Pancreas (tissue), 10 donors: ENCODE measurements at regions not wholly inside any gene's neighbourhood (a gene's known extent, or its start where the extent isn't known, plus 50 kb on each side); places are given as distances from the start of the nearest gene placed in this dataset.
"Not testable (repeated sequence)": the region's sequence is repeated elsewhere in the genome, so short reads cannot be mapped to it uniquely, and the experiment has no call there.

ENCODE experiments used
- ATAC-seq, 4 donors: fragments of 200-7000 bp; cut with Tn5 transposase; one replicate each; pipeline versions ENCODE4 v1.8.0 to v1.9.1; 2020; ENCODE audit warnings: mild to moderate bottlenecking in 4 of 4, moderate library complexity in 4 of 4
- DNase-seq, 6 donors: peaks; one replicate each; pipeline ENCODE4 v3.0.0-alpha.2; 2020
- FAIRE-seq: peaks from 2 replicates; lab custom pipeline; 2012; peaks lifted over from hg19 to GRCh38; lab: Jason Lieb, UNC
- H3K27ac ChIP-seq, 4 donors: fragments of 200-600 bp; sonication (generic); 1 replicate in 3 of 4; 2 replicates in 1 of 4; pipeline versions ENCODE4 v1.5.0 to v1.8.0; 2020
- H3K27me3 ChIP-seq, 4 donors: fragments of 200-600 bp; one replicate each; pipeline ENCODE4 v1.8.0; 2021
- H3K36me3 ChIP-seq, 3 donors: fragments of 200-600 bp; sonication (generic) in 1 of 3; one replicate each; pipeline versions ENCODE4 v1.5.0 to v1.8.0; 2020 to 2021
- H3K4me1 ChIP-seq, 3 donors: fragments of 200-600 bp; one replicate each; pipeline ENCODE4 v1.8.0; 2021
- H3K4me3 ChIP-seq, 4 donors: fragments of 200-600 bp; sonication (generic) in 2 of 4; one replicate each; pipeline versions ENCODE4 v1.5.0 to v1.8.0; 2020 to 2021
- H3K9me3 ChIP-seq, 4 donors: fragments of 200-600 bp; one replicate each; pipeline ENCODE4 v1.8.0; 2021
- CTCF ChIP-seq, 4 donors: fragments of 200-600 bp; sonication (generic) in 3 of 4; IDR thresholded peaks; one replicate each; pipeline versions ENCODE4 v1.5.0 to v1.8.0; 2021; ENCODE audit warnings: antibody characterized with exemption in 4 of 4
- WGBS, 2 donors: extraction: QIAGEN DNeasy Blood & Tissue Kit; methylation state at CpG; one replicate each; pipeline ENCODE4 v1.1.7; 2013; 5-methylcytosine and 5-hydroxymethylcytosine counted together
- intact Hi-C, 3 donors: fragments of 100-400 bp; cut with DNase I; formaldehyde crosslinking; loops; one replicate each; pipeline versions ENCODE4 v1.11.1 to v1.14.2; 2022
- donor health status: healthy with polysubstance abuse.
- donor health status: DM: no; HTN: no; CAD: no; lungs with moderate emphysema.
- donor health status: DM: no; HTN: no; CAD: no.
- donor health status: control.
- donor health status: control.
- donor health status: Bipolar disorder and iron deficiency.
- donor health status: DM: yes; HTN: yes; CAD: no.
- donor health status: DM: no; HTN: no; CAD: no.
- donor health status: DM: no; HTN: no; CAD: no.
- donor health status: DM: yes; HTN: yes; CAD: no.

GRCh38 chr9:7443541-7443940 is 356.0 kb downstream of the DMAC1 start:
- Histone ChIP-seq H3K27me3 (no peaks in the 10 kb centered on the region), H3K9me3 (no peaks in the 10 kb centered on the region), H3K4me1 (no peaks in the 10 kb centered on the region), H3K27ac (no peak overlapping the region), H3K4me3 (no peak overlapping the region), H3K36me3 (no peaks in the 10 kb centered on the region)
- FAIRE-seq, result no peak
- intact Hi-C loops, result no loop called here
- no peak for TF ChIP-seq CTCF (IDR thresholded peaks at IDR 0.05)
- no peak for ATAC-seq
- 76 to 87% methylated on average over 1 of the region's 1 CpG for WGBS, 2 donors
- no peak for DNase-seq

GRCh38 chr9:7439355-7439995 is 360.1 kb downstream of the DMAC1 start:
- no peak for DNase-seq
- FAIRE-seq, result no peak
- intact Hi-C loops, result no loop called here
- no peak for TF ChIP-seq CTCF (IDR thresholded peaks at IDR 0.05)
- Histone ChIP-seq H3K9me3 (no peaks in the 10 kb centered on the region), H3K4me1 (no peaks in the 10 kb centered on the region), H3K36me3 (no peaks in the 10 kb centered on the region), H3K4me3 (no peak overlapping the region), H3K27me3 (no peaks in the 10 kb centered on the region), H3K27ac (no peak overlapping the region)
- no peak for ATAC-seq

GRCh38 chr9:7436754-7437153 is 362.8 kb downstream of the DMAC1 start:
- ATAC-seq, result no peak

GRCh38 chr9:7433508-7434292 is 365.9 kb downstream of the DMAC1 start:
- FAIRE-seq, result no peak
- no peak overlapping the region for H3K4me3 ChIP-seq
- no peaks in the 10 kb centered on the region for H3K4me1 ChIP-seq
- DNase-seq, result no peak
- intact Hi-C loops, result no loop called here
- no peak for ATAC-seq
- H3K27ac ChIP-seq, result no peak overlapping the region
- no peak for TF ChIP-seq CTCF (IDR thresholded peaks at IDR 0.05)
- H3K27me3 ChIP-seq, result no peaks in the 10 kb centered on the region
- 70 to 81% methylated on average over 3 of the region's 3 CpGs for WGBS, 2 donors
- no peaks in the 10 kb centered on the region for H3K9me3 ChIP-seq
- H3K36me3 ChIP-seq, result no peaks in the 10 kb centered on the region

More at GRCh38 chr9:7436754-7437153, 362.8 kb downstream of the DMAC1 start:
- no peak for TF ChIP-seq CTCF (IDR thresholded peaks at IDR 0.05)
- no peaks in the 10 kb centered on the region for H3K9me3 ChIP-seq
- no peak overlapping the region for H3K27ac ChIP-seq
- no peak for FAIRE-seq
- H3K36me3 ChIP-seq, result no peaks in the 10 kb centered on the region
- 73 to 89% methylated on average over 2 of the region's 2 CpGs for WGBS, 2 donors
- no peak overlapping the region for H3K4me3 ChIP-seq
- intact Hi-C loops, result no loop called here
- no peaks in the 10 kb centered on the region for H3K4me1 ChIP-seq
- no peaks in the 10 kb centered on the region for H3K27me3 ChIP-seq
- DNase-seq, result no peak

GRCh38 chr9:7432989-7433388 is 366.6 kb downstream of the DMAC1 start:
- no peaks in the 10 kb centered on the region for H3K9me3 ChIP-seq
- no peak overlapping the region for H3K27ac ChIP-seq
- WGBS, 2 donors, result 89 to 98% methylated on average over 2 of the region's 2 CpGs
- ATAC-seq, result no peak
- no peak for DNase-seq
- H3K27me3 ChIP-seq, result no peaks in the 10 kb centered on the region
- TF ChIP-seq CTCF (IDR thresholded peaks at IDR 0.05), result no peak
- H3K36me3 ChIP-seq, result no peaks in the 10 kb centered on the region
- intact Hi-C loops, result no loop called here
- H3K4me3 ChIP-seq, result no peak overlapping the region
- H3K4me1 ChIP-seq, result no peaks in the 10 kb centered on the region
- no peak for FAIRE-seq

- H3K27ac ChIP-seq, H3K4me1 ChIP-seq, H3K9me3 ChIP-seq, DNase-seq, FAIRE-seq, intact Hi-C loops, H3K27me3 ChIP-seq, ATAC-seq, H3K4me3 ChIP-seq, H3K36me3 ChIP-seq: not testable (repeated sequence)
- WGBS, 2 donors, result 54 to 79% methylated on average over 1 of the region's 1 CpG
Observed at GRCh38 chr9:7417397-7417796, 382.2 kb downstream of the DMAC1 start.
